ENCODE measurements at regions not wholly inside any gene's neighbourhood (a gene's known extent, or its start where the extent isn't known, plus 50 kb on each side); places are given as distances from the start of the nearest gene placed in this dataset.
A peak's percentile ranks its signal among the peaks of the same experiment; 100 is the strongest.

DNA sequence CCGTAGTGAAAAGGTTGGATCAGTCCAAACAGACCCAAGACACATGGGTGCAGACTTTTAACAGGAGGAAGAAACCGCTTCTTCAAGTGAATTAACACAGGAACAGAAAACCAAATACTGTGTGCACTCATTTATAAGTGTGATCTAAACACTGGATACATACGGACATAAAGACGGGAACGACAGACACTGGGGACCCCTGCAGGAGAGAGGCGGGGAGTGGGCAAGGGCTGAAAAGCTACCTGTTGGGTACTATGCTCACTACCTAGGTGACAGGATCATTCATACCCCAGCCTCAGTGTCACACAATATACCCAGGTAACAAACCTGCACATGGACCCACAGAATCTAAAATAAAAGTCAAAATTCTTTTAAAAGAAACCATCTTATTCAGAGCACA lies 326.0 kb upstream of the NOCT start:
- no peak for DNase-seq (ENCODE audit: low read depth)

DNA sequence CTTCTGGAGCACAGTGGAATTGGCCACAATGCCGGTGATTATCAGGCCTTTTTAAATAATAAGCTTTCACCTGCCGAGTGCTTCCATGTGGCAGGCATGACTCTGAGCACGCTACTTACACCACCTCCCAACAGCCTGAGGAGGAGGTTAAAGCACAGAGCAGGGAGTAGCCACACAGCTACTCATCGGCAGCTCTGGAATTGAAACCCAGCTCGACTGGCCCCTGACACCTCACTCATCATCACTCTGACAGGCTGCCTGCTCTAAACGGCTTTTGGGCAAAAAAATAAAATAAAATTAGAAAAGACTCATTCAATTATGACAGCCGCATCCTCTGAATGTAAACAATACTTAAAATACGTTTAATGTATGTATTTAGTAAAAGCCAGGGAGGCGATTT lies 326.4 kb upstream of the NOCT start:
- no peak for DNase-seq (ENCODE audit: low read depth)

DNA sequence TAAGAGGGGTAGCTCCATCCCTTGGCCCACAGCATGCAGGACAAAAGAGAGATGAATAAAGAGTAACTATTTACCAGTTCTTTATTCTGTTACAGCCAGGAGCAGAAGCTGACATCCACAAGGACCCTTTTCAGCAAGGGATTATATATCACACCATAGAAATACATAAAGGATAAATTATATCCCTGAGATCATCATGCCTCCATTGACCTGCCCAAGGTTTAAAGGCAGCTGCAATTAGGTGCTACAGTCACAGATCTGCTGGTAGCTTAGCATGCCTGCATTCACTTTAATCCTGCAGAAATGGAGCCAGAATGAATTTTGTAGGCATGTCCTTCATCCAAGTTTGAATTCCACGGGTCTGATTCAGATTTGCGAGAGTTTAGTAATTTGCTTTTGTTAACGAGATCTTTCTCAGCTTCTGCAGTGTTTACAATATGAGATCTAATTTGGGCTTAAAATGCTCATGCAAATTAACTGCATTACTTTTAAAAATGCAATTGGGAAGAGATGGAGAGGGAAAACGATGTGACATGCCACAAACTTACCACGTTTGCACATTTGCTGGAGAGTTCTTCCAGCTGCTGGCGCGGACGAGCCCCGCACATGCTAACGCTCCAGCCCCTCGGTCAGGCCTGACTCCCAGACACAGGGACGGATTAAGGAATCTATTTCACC lies 327.0 kb upstream of the NOCT start:
- DNase-seq (ENCODE audit: low read depth): no peak

DNA sequence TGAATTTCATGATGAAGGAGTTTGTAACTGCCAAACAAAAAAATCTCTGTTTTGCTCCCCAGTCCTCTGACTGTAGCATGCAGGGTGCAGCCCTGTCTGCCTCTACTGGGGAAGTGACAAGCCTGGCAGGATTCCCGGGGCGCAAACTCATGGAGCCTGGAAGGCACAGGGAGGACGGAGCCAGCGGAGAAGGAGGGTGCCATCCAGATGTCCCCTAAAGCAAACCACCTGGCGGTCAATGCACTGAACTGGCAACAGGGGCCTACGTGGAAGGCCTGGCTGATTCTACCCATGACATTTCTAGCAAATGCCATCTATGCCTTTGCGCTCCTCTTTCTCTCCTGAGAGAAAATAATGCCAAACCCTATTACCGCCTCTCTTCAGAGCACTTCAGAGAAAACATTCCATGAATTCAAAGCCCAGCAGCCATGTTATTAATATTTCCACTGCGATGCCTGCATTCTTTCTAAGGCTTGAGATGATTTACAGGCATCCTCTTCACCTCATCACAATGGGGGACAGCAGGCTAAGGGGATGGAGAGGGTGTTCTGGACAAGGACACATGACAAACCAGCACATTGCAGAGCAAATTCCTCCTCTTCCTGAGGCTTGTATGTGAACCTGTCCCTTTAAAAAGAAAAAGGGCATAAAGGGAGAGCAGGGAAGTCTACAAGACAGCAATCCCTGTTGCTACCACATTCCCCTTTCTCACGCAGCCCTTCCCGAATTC lies 329.3 kb upstream of the NOCT start:
- peak; percentile 11 for DNase-seq (ENCODE audit: low read depth)

DNA sequence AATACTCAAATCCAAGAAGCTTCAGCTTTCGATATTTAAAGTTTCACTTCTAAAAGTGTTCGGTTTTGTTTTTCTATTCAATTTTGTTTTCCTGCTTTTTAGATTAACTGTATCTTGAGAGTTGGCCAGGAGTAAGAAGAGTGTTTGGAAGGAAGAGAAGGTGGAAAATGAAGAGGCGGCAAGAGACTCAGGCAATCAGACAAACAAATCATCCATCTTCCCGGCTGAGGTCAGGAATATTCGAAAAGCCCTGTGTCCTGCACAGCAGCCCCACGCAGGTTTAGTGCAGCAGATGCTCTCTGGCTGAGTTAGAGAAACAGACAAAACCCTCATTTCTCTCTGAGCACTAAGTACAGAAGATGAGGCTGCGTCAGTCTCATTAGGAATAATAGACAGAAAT lies 330.3 kb upstream of the NOCT start:
- no peak for DNase-seq (ENCODE audit: low read depth)

DNA sequence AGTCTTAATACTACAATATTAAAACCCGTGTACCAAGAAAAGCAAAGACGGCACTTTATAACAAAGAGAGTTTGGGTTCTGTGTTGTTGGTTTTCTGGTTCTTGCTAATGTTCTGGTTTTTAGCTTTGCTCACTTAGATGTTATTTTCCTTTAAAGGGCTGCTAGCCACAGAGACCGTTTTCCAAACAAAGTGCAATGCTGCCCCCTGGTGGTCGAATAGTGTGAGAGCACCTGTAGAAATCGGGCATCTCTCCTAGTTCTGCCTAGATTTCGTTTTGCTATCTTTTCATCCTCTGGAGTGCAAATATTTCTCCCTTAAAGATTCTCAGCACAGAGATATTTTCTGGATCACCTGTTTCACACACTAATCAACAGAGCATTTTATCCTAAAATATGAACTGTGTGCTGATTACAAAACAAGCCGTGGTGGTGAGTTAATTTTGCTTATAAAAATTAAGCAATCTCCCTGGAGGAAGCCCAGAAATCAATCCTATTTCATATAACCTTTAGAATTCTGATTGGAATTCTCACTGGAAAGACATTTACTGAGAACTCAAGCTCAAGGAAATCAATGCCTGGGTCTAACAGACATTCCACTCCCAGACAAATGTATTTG lies 334.5 kb upstream of the NOCT start:
- peak; percentile 53 for DNase-seq (ENCODE audit: low read depth)

DNA sequence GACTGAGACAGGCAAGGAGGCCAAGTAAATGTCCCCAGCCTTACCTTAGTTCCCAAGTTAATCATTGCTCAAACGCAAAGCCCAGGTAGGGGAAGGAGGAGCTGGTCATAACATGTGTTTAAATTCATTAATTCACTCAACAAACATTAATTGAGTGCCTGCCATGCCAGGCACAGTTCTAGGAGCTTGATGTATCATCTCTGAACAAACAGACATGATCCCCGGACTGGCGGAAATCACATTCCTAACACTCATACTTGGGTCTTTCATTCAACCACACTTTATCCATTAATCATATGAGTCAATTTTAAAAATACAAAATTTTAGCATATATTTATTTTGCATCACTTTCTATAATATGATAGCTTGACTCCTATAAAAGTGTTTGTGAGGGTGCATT lies 335.3 kb upstream of the NOCT start:
- DNase-seq (ENCODE audit: low read depth): no peak

DNA sequence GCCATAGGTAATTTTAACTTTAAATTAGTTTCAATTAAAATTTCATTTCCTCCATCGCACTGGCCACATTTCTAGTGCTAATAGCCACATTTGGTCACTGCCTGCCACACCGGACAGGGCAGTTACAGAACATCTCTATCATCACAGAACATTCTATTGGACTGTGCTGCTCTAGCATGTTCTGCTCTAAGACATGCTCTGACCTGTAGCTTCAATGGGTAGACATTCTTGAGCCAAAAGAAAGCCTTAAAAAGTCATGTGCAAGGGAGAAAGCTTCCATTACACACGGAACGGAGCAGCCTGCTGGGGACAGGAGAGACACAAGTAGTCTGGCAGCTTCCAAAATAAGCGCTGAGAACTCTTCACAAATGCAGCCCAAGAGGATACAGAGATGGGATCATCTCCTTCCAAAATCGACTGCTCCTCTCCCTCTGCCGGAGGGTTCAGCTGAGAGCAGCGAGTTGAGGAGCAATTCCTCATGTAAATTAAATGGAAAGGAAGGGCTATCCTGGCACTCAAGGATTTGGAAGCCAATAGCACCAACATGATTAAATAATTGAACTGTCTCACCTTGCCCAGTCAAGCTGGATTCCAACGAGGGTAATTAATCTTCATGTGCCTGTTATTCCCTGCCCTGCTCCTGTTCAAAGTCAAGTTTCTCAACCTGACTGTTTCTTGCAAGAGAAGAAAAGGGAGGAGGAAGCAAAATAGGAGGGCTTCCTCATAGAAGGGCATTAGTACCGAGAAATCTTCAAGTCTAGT lies 336.4 kb upstream of the NOCT start:
- no peak for DNase-seq (ENCODE audit: low read depth)

DNA sequence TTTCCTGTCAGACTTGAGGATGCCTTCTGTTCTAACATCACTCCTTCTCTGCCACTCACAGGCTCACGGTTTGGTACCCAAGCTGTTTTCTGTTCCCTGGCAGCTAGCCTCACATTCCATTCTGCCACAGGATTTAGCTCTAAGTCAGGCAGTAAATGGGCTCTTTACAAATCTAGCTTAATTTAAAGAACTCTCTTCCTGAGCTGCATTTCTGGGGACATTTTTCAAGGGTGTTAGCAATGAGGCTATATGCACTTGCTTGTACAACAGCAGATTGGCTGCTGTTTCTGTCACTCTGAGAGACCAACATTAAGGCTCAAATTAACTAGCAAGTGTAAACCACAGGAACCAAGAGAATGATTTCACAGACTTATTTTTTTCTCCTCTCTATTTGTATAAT lies 337.8 kb upstream of the NOCT start:
- DNase-seq (ENCODE audit: low read depth): no peak

DNA sequence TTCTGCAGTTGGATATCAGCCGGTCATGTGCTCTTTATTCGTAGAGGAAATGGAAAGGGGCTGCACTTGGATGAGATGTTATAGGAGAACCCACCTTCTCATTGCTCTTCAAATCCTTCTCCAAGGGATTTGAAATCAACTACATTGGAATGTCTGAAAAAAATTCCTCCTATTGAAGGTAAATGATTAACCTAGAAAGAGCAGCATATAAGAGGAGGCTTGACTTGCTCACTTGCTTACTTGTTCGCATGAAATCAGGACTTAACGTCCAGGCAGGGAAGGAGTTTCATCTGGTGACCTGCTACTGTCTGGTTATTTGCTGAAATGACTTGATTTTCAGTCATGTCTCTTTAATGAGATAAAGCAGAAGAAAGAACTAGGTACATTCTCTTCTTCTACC lies 338.4 kb upstream of the NOCT start:
- DNase-seq (ENCODE audit: low read depth): no peak

DNA sequence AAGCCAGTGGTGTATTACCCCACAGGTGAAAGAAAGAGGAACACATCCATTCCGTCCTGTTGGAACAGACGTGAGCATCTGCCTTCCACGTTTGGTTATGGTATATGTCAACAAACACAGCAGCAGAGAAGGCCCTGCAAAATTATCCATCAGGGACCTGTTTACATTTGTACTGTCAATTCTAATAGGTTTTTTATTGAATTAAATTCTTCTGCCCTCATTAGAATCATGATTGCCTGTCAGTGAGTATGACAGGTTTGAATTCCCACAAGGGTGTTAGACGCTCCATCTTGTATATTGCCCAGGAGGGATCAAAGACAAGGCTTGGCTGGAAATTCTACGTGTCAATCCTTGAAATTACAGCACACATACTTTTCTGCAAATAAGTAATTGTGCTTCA lies 339.9 kb upstream of the NOCT start:
- DNase-seq (ENCODE audit: low read depth): no peak

DNA sequence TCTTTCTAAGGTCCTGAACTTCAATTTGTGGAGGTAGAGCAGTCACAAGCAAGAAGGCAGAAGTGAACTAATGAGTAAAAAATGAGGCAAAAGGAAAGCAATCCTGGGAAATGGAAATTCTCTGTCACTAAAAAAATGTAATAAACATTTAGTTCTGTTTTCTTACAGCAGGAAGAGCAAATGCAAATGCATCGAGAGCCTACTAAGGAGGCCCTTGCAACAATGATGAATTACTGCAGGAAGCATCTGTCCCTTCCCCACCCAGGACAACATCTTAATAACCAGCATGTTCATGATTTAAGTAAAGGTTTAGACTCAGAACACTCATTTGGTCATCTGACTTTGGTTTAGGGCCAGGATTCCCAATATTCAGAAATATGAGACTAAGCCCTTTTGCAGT lies 341.4 kb upstream of the NOCT start:
- DNase-seq (ENCODE audit: low read depth): no peak

DNA sequence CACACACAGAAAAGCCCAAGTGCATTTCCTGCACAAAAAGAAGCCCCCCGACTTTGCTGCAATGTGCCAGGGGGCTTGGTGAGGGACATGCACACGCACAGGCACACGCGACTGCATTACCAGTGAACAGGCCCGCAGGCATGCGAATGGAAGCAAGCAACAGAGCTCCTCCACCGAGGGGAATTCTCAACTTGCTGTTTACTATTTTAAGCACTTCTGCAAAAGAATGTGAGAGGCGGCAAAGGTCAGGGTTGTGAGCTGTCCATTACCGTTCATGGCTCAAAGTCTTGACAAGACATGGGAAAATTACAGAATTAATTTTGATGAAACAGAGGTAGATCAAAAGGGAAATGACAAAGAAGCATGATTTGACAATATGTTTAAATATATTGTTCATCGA lies 342.5 kb upstream of the NOCT start:
- DNase-seq (ENCODE audit: low read depth): no peak

DNA sequence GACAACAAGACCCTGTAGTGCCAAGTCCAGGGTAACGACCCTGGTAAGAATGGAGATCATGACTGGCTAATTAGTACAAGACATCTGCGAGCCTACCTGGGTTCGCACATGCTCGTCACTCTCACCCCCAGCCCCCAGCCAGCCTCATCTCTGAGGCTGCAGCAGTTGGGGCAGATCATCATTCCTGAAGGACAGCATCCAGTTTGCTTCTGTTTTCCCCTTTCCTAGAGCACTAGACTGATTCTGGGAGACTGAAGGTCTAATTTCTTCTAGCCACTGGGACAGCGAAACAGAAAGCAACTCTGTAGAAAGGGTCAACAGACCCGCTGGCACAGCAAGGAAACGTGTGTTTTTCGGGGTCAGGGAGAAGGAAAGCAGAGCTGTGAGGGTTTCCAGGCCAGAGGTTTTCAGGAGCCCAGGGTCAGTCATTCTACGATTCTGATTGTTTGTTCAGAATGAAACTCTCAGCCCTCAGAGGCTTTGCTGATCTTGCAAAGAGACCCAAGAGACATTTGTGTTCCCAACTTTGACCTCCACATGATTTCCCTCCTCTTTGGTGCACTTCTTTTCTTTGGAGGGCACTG lies 343.1 kb upstream of the NOCT start:
- no peak for DNase-seq (ENCODE audit: low read depth)

DNA sequence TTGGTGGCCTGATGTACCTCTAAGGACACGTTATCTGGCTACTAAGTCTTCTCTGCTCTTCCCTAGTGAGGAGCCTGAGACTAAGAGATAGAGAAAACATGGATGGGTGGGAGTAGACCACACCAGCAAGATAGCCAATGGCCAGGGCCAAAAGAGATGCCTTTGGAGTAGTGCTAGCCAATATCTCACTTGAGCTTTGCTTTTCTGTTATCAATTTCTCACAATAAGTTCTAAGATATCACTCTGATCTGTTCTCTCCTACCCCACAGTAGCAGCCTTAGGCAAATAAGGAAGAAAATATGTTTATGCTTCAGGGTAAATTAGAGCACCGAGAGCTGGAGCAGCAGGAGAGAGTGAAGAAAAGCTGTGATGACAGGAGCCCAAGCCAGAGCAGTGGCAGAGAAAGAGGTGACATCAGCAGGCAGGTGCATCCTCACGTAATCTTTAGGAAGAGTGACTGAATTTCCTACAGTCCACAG lies 343.9 kb upstream of the NOCT start:
- no peak for DNase-seq (ENCODE audit: low read depth)

DNA sequence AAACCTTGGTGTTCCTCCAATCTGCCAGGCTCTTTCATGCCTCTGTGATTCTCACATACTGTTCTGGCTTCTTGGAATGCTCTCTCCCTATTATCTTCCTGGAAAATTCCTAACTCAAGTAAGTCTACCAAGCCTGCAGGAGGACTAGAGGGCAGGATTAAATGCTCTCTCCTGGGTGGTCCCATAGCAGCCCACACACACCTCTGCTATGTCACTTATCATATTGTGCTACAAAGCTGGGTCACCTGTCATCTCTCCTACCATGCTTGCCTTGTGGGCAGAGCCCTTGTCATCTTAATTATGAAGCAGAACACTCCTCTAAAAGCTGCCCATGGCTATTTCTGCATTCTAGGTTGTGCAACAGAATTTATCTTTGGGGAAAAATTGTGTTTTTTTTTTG lies 344.5 kb upstream of the NOCT start:
- DNase-seq (ENCODE audit: low read depth): no peak

DNA sequence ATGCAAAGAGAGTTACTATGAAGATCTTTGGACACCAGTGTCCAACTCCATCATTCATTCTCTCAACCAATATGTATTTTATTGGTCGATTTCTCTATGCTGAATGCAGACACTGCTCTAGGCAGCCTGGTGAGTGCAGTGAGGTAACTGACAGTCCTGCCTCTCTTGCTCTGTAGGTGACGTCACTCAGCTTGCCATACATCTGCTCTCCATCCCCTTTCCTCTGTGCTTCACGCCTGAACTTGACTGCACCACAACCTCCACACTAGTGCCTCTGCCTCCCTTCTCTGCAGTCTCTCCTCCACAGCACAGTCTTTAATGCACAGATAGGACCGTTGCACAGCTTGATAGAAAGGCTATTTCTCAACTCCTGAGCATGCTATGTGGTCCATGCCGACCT lies 344.9 kb upstream of the NOCT start:
- DNase-seq (ENCODE audit: low read depth): no peak

DNA sequence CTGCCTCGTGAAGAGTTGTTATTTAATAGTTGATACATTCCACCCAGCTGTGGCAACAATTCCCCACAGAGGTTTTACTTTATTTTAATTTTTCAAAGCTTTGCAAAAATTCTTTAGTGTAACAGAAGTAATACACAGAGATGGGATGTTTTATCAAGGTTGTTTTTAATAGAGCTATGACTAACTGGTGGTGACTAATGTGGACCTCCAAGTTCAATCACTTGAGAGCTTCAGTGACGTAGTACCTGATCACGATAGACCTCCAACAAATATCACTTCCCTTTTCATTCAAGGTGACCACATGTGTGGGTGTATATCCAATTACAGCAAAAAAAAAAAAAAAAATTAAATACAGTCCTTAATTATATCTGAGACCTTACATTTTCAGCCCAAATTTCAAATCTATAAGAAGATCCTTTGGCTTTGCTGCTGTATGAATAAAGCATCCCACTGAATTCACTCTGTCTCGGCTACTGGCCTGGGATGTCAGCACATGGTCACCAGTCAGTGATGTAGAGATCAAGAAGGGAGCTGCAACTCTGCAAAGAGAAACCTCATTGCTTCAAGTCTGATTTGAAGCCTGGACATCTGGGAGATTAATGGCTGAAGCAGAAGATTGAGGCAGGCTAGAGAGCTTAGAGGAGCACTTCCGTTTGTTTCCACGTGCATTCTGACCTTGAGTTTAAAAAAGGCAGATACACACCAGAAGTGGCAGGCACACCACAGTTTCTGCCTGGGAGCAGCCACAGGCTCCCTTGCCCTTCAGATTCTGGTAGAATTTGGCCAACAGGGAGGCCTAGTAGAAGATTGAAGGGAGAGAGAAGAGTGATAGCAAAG lies 345.9 kb upstream of the NOCT start:
- peak; percentile 7 for DNase-seq (ENCODE audit: low read depth)

DNA sequence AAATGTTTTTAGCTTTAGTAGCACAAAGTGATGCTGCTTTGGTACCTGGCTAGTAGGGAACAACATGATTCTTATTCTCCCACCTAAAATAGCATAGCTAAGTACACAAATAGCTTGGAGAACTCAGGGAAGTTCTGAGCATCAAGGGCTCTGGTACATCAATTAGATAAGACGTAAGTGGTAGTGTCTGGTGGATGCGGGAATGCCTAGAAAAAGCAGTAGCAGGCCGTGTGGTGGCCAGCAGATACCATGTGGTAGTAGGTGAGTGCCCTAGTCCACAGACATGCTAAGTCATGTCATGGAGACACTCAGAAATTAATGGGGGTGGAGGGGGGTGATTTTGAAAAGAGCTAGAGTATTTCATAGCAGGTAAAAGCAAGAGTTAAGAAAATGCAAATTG lies 347.3 kb upstream of the NOCT start:
- DNase-seq (ENCODE audit: low read depth): no peak

DNA sequence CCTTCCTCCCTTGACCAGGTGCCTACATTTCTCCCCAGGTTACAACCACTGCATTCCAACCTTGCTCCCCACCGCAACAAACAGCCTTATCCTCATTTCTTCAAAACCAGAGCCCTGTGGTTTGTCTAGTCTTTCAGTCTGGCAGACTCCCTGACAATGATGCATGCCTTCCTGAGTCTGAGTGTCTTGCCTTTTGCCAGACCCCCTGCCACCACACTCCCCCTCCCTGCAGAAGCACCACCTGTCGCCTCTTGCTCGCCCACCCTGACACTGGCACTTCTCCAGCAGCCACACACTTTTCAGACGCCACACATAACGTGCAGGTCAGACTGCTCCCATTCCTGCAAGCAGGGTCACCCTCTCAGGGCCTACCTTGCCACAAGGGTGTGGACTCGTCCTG lies 349.2 kb upstream of the NOCT start:
- no peak for DNase-seq (ENCODE audit: low read depth)

DNA sequence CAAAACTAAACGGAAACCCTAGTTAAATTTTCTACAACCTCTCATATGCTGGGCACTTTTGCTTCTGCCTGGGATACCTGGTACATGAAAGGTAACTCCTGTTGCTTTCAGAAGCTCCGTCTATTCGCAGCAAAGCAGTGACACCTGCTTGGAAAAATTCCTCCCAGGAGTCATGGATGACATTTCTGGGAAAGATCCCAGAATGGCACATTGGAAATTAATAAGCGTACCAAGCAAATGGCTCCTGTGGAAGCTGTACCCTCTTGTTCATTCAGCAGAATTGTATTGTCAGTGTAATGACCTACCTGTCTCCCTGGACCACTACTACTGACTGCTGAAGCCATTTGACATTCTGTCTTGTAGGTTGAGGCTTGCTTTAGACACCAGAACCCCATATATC lies 349.7 kb upstream of the NOCT start:
- no peak for DNase-seq (ENCODE audit: low read depth)
